ENCODE measurements at regions not wholly inside any gene's neighbourhood (a gene's known extent, or its start where the extent isn't known, plus 50 kb on each side); places are given as distances from the start of the nearest gene placed in this dataset.

GRCh38 chr2:35741556-35741955 lies 614.0 kb upstream of the CRIM1 start:
- no peak overlapping the region for H3K9ac ChIP-seq (ENCODE audit: insufficient read depth in 1 of 2, low read length in 2 of 2)
- 84 to 88% methylated on average over 2 of the region's 2 CpGs for WGBS, 2 donors

GRCh38 chr2:35731674-35732073 lies 623.9 kb upstream of the CRIM1 start:
- no peak for TF ChIP-seq CTCF (IDR thresholded peaks at IDR 0.05; ENCODE audit: control extremely low read depth, extremely low read depth)
- H3K27ac ChIP-seq (ENCODE audit: low read depth in 1 of 2, low read length in 1 of 2): no peak overlapping the region
- peaks cover 0 to 3% (median 0%) of the 10 kb centered on the region in 4 donors for H3K9me3 ChIP-seq (ENCODE audit: control insufficient read depth in 4 of 4, insufficient read depth in 3 of 4, low read length in 3 of 4)
- no peaks in the 10 kb centered on the region for H3K27me3 ChIP-seq (ENCODE audit: control insufficient read depth in 3 of 3, insufficient read depth in 3 of 3, low read length in 2 of 3)
- no peaks in the 10 kb centered on the region for H3K36me3 ChIP-seq (ENCODE audit: control insufficient read depth in 4 of 4, insufficient read depth in 4 of 4, low read length in 4 of 4)
- no peaks in the 10 kb centered on the region for H3K4me1 ChIP-seq (ENCODE audit: control insufficient read depth in 5 of 5, insufficient read depth in 5 of 5, low read length in 5 of 5)
- ATAC-seq (ENCODE audit: insufficient read depth, low FRiP score) (no peak), DNase-seq (no peak)
- no peak overlapping the region for H3K4me3 ChIP-seq
- no peak overlapping the region for H3K9ac ChIP-seq (ENCODE audit: insufficient read depth in 1 of 2, low read length in 2 of 2)

More at GRCh38 chr2:35741556-35741955, 614.0 kb upstream of the CRIM1 start:
- Histone ChIP-seq H3K36me3 (ENCODE audit: control insufficient read depth in 4 of 4, insufficient read depth in 4 of 4, low read length in 4 of 4) (no peaks in the 10 kb centered on the region), H3K4me3 (no peak overlapping the region), H3K27me3 (ENCODE audit: control insufficient read depth in 3 of 3, insufficient read depth in 3 of 3, low read length in 2 of 3) (no peaks in the 10 kb centered on the region), H3K9me3 (ENCODE audit: control insufficient read depth in 4 of 4, insufficient read depth in 3 of 4, low read length in 3 of 4) (peaks cover 0 to 6% (median 0%) of the 10 kb centered on the region in 4 donors), H3K4me1 (ENCODE audit: control insufficient read depth in 5 of 5, insufficient read depth in 5 of 5, low read length in 5 of 5) (no peaks in the 10 kb centered on the region), H3K27ac (ENCODE audit: low read depth in 1 of 2, low read length in 1 of 2) (no peak overlapping the region)
- no peak for TF ChIP-seq CTCF (IDR thresholded peaks at IDR 0.05; ENCODE audit: control extremely low read depth, extremely low read depth)
- no peak for ATAC-seq (ENCODE audit: insufficient read depth, low FRiP score)
- no peak for DNase-seq

GRCh38 chr2:35714883-35715282 lies 640.7 kb upstream of the CRIM1 start:
- no peak overlapping the region for H3K27ac ChIP-seq (ENCODE audit: low read depth in 1 of 2, low read length in 1 of 2)
- no peak overlapping the region for H3K9ac ChIP-seq (ENCODE audit: insufficient read depth in 1 of 2, low read length in 2 of 2)
- no peaks in the 10 kb centered on the region for H3K4me1 ChIP-seq (ENCODE audit: control insufficient read depth in 5 of 5, insufficient read depth in 5 of 5, low read length in 5 of 5)
- no peak overlapping the region for H3K4me3 ChIP-seq
- TF ChIP-seq CTCF (IDR thresholded peaks at IDR 0.05; ENCODE audit: control extremely low read depth, extremely low read depth): no peak
- no peaks in the 10 kb centered on the region for H3K9me3 ChIP-seq (ENCODE audit: control insufficient read depth in 4 of 4, insufficient read depth in 3 of 4, low read length in 3 of 4)
- WGBS, 2 donors: 86 to 87% methylated on average over 3 of the region's 3 CpGs
- H3K27me3 ChIP-seq (ENCODE audit: control insufficient read depth in 3 of 3, insufficient read depth in 3 of 3, low read length in 2 of 3): no peaks in the 10 kb centered on the region
- no peaks in the 10 kb centered on the region for H3K36me3 ChIP-seq (ENCODE audit: control insufficient read depth in 4 of 4, insufficient read depth in 4 of 4, low read length in 4 of 4)
- ATAC-seq (ENCODE audit: insufficient read depth, low FRiP score): no peak
- DNase-seq: no peak

- H3K4me3 ChIP-seq: no peak overlapping the region
- no peak overlapping the region for H3K27ac ChIP-seq (ENCODE audit: low read depth in 1 of 2, low read length in 1 of 2)
- H3K9ac ChIP-seq (ENCODE audit: insufficient read depth in 1 of 2, low read length in 2 of 2): no peak overlapping the region
- TF ChIP-seq CTCF (IDR thresholded peaks at IDR 0.05; ENCODE audit: control extremely low read depth, extremely low read depth): no peak
- ATAC-seq (ENCODE audit: insufficient read depth, low FRiP score) (no peak), DNase-seq (no peak)
- WGBS, 2 donors: 93 to 95% methylated on average over 2 of the region's 2 CpGs
- H3K4me1 ChIP-seq (ENCODE audit: control insufficient read depth in 5 of 5, insufficient read depth in 5 of 5, low read length in 5 of 5): no peaks in the 10 kb centered on the region
- H3K27me3 ChIP-seq (ENCODE audit: control insufficient read depth in 3 of 3, insufficient read depth in 3 of 3, low read length in 2 of 3): no peaks in the 10 kb centered on the region
- no peaks in the 10 kb centered on the region for H3K36me3 ChIP-seq (ENCODE audit: control insufficient read depth in 4 of 4, insufficient read depth in 4 of 4, low read length in 4 of 4)
- H3K9me3 ChIP-seq (ENCODE audit: control insufficient read depth in 4 of 4, insufficient read depth in 3 of 4, low read length in 3 of 4): no peaks in the 10 kb centered on the region
Observed at GRCh38 chr2:35708411-35708923, 647.1 kb upstream of the CRIM1 start.

Data from lung (tissue), 11 donors.